ENCODE measurements at regions not wholly inside any gene's neighbourhood (a gene's known extent, or its start where the extent isn't known, plus 50 kb on each side); places are given as distances from the start of the nearest gene placed in this dataset.
A peak's percentile ranks its signal among the peaks of the same experiment; 100 is the strongest.

- peak; percentile 36 for DNase-seq (ENCODE audit: low read depth)
These were observed 233.4 kb upstream of the COPS8 start for GRCh38 chr2:236852100-236852976.

- no peak for DNase-seq (ENCODE audit: low read depth)
These were observed 232.7 kb upstream of the COPS8 start for GRCh38 chr2:236852977-236853374.

GRCh38 chr2:236853585-236854051, 232.1 kb upstream of the COPS8 start:
- no peak for DNase-seq (ENCODE audit: low read depth)

- no peak for DNase-seq (ENCODE audit: low read depth)
These were observed 230.4 kb upstream of the COPS8 start for GRCh38 chr2:236855176-236855865.

- DNase-seq (ENCODE audit: low read depth): no peak
These were observed 229.5 kb upstream of the COPS8 start for GRCh38 chr2:236855866-236856847.

- DNase-seq (ENCODE audit: low read depth): no peak
These were observed 228.8 kb upstream of the COPS8 start for GRCh38 chr2:236856848-236857235.

GRCh38 chr2:236857246-236857645, 228.4 kb upstream of the COPS8 start:
- DNase-seq (ENCODE audit: low read depth): no peak

GRCh38 chr2:236857781-236858180, 227.9 kb upstream of the COPS8 start:
- no peak for DNase-seq (ENCODE audit: low read depth)

- no peak for DNase-seq (ENCODE audit: low read depth)
These were observed 227.0 kb upstream of the COPS8 start for GRCh38 chr2:236858661-236859060.

GRCh38 chr2:236859908-236860307, 225.8 kb upstream of the COPS8 start:
- no peak for DNase-seq (ENCODE audit: low read depth)

- no peak for DNase-seq (ENCODE audit: low read depth)
These were observed 224.4 kb upstream of the COPS8 start for GRCh38 chr2:236861196-236861875.

- DNase-seq (ENCODE audit: low read depth): no peak
These were observed 223.7 kb upstream of the COPS8 start for GRCh38 chr2:236861944-236862343.

GRCh38 chr2:236862526-236862925, 223.2 kb upstream of the COPS8 start:
- DNase-seq (ENCODE audit: low read depth): no peak

GRCh38 chr2:236862961-236863728, 222.5 kb upstream of the COPS8 start:
- no peak for DNase-seq (ENCODE audit: low read depth)

- no peak for DNase-seq (ENCODE audit: low read depth)
These were observed 222.0 kb upstream of the COPS8 start for GRCh38 chr2:236863729-236864126.

GRCh38 chr2:236865052-236865451, 220.6 kb upstream of the COPS8 start:
- no peak for DNase-seq (ENCODE audit: low read depth)

GRCh38 chr2:236866542-236867340, 218.9 kb upstream of the COPS8 start:
- no peak for DNase-seq (ENCODE audit: low read depth)

GRCh38 chr2:236867441-236868260, 218.0 kb upstream of the COPS8 start:
- no peak for DNase-seq (ENCODE audit: low read depth)

GRCh38 chr2:236870370-236870769, 215.3 kb upstream of the COPS8 start:
- no peak for DNase-seq (ENCODE audit: low read depth)
